ENCODE measurements at regions not wholly inside any gene's neighbourhood (a gene's known extent, or its start where the extent isn't known, plus 50 kb on each side); places are given as distances from the start of the nearest gene placed in this dataset.

- no peak for DNase-seq
These were observed 678.8 kb downstream of the INHBA start for GRCh38 chr7:41024126-41024525.

- no peak for DNase-seq
These were observed 682.8 kb downstream of the INHBA start for GRCh38 chr7:41020056-41020455.

- no peak for DNase-seq
These were observed 689.8 kb downstream of the INHBA start for GRCh38 chr7:41013117-41013516.

- no peak for DNase-seq
These were observed 690.8 kb downstream of the INHBA start for GRCh38 chr7:41012041-41012440.

GRCh38 chr7:41010967-41011366 lies 691.9 kb downstream of the INHBA start:
- DNase-seq: no peak

GRCh38 chr7:41010418-41010817 lies 692.5 kb downstream of the INHBA start:
- no peak for DNase-seq

- DNase-seq: no peak
These were observed 695.1 kb downstream of the INHBA start for GRCh38 chr7:41007811-41008210.

GRCh38 chr7:41007351-41007751 lies 695.5 kb downstream of the INHBA start:
- DNase-seq: no peak

GRCh38 chr7:41006306-41006995 lies 696.4 kb downstream of the INHBA start:
- DNase-seq: no peak

GRCh38 chr7:41005374-41005901 lies 697.5 kb downstream of the INHBA start:
- DNase-seq: no peak

GRCh38 chr7:41003977-41004376 lies 698.9 kb downstream of the INHBA start:
- no peak for DNase-seq

GRCh38 chr7:41003611-41003940 lies 699.3 kb downstream of the INHBA start:
- DNase-seq: no peak

GRCh38 chr7:41002741-41003610 lies 699.9 kb downstream of the INHBA start:
- DNase-seq: peak; percentile 1

- DNase-seq: no peak
These were observed 702.8 kb downstream of the INHBA start for GRCh38 chr7:41000042-41000441.

GRCh38 chr7:40996233-40996677 lies 706.6 kb downstream of the INHBA start:
- DNase-seq: no peak

GRCh38 chr7:40990841-40991240 lies 712.0 kb downstream of the INHBA start:
- no peak for DNase-seq

GRCh38 chr7:40987571-40987970 lies 715.3 kb downstream of the INHBA start:
- no peak for DNase-seq

GRCh38 chr7:40986351-40986873 lies 716.5 kb downstream of the INHBA start:
- DNase-seq: no peak

GRCh38 chr7:40983111-40983510 lies 719.8 kb downstream of the INHBA start:
- no peak for DNase-seq

- no peak for DNase-seq
These were observed 723.6 kb downstream of the INHBA start for GRCh38 chr7:40979296-40979695.

- no peak for DNase-seq
These were observed 724.8 kb downstream of the INHBA start for GRCh38 chr7:40978047-40978446.

- no peak for DNase-seq
These were observed 725.4 kb downstream of the INHBA start for GRCh38 chr7:40977533-40977932.

GRCh38 chr7:40972426-40972825 lies 730.5 kb downstream of the INHBA start:
- no peak for DNase-seq

GRCh38 chr7:40969641-40970040 lies 733.2 kb downstream of the INHBA start:
- no peak for DNase-seq
